ENCODE measurements at regions not wholly inside any gene's neighbourhood (a gene's known extent, or its start where the extent isn't known, plus 50 kb on each side); places are given as distances from the start of the nearest gene placed in this dataset.
"Not testable (repeated sequence)": the region's sequence is repeated elsewhere in the genome, so short reads cannot be mapped to it uniquely, and the experiment has no call there.

GRCh38 chr5:174431504-174431903 is 292.9 kb upstream of the MSX2 start:
- DNase-seq (ENCODE audit: low spot score) = no peak

GRCh38 chr5:174433098-174433497 is 291.3 kb upstream of the MSX2 start:
- DNase-seq (ENCODE audit: low spot score) = no peak

GRCh38 chr5:174436750-174437149 is 287.6 kb upstream of the MSX2 start:
- DNase-seq (ENCODE audit: low spot score) = no peak

GRCh38 chr5:174444479-174445188 is 279.7 kb upstream of the MSX2 start:
- DNase-seq (ENCODE audit: low spot score) = no peak

GRCh38 chr5:174446446-174446845 is 277.9 kb upstream of the MSX2 start:
- DNase-seq (ENCODE audit: low spot score) = no peak

GRCh38 chr5:174446988-174447387 is 277.4 kb upstream of the MSX2 start:
- DNase-seq (ENCODE audit: low spot score) = no peak

GRCh38 chr5:174448041-174448440 is 276.3 kb upstream of the MSX2 start:
- no peak for DNase-seq (ENCODE audit: low spot score)

- DNase-seq (ENCODE audit: low spot score) = no peak
These were observed 275.7 kb upstream of the MSX2 start for GRCh38 chr5:174448662-174449061.

GRCh38 chr5:174453690-174454089 is 270.7 kb upstream of the MSX2 start:
- no peak for DNase-seq (ENCODE audit: low spot score)

GRCh38 chr5:174454464-174454863 is 269.9 kb upstream of the MSX2 start:
- no peak for DNase-seq (ENCODE audit: low spot score)

GRCh38 chr5:174454890-174455289 is 269.5 kb upstream of the MSX2 start:
- no peak for DNase-seq (ENCODE audit: low spot score)

- DNase-seq (ENCODE audit: low spot score) = no peak
These were observed 269.1 kb upstream of the MSX2 start for GRCh38 chr5:174455301-174455700.

- no peak for DNase-seq (ENCODE audit: low spot score)
These were observed 267.2 kb upstream of the MSX2 start for GRCh38 chr5:174457141-174457678.

GRCh38 chr5:174459071-174459702 is 265.2 kb upstream of the MSX2 start:
- DNase-seq (ENCODE audit: low spot score) = no peak

GRCh38 chr5:174459832-174460448 is 264.4 kb upstream of the MSX2 start:
- no peak for DNase-seq (ENCODE audit: low spot score)

- no peak for DNase-seq (ENCODE audit: low spot score)
These were observed 262.3 kb upstream of the MSX2 start for GRCh38 chr5:174462129-174462528.

- no peak for DNase-seq (ENCODE audit: low spot score)
These were observed 259.7 kb upstream of the MSX2 start for GRCh38 chr5:174464504-174465165.

- DNase-seq (ENCODE audit: low spot score) = not testable (repeated sequence)
These were observed 252.9 kb upstream of the MSX2 start for GRCh38 chr5:174471528-174471927.

- DNase-seq (ENCODE audit: low spot score) = no peak
These were observed 251.4 kb upstream of the MSX2 start for GRCh38 chr5:174472956-174473355.

GRCh38 chr5:174476001-174476400 is 248.4 kb upstream of the MSX2 start:
- DNase-seq (ENCODE audit: low spot score) = not testable (repeated sequence)

- DNase-seq (ENCODE audit: low spot score) = no peak
These were observed 245.1 kb upstream of the MSX2 start for GRCh38 chr5:174479325-174479724.

- DNase-seq (ENCODE audit: low spot score) = no peak
These were observed 242.6 kb upstream of the MSX2 start for GRCh38 chr5:174481737-174482136.

Measured in mucosa of gallbladder (tissue), 1 donor.